ENCODE measurements at regions not wholly inside any gene's neighbourhood (a gene's known extent, or its start where the extent isn't known, plus 50 kb on each side); places are given as distances from the start of the nearest gene placed in this dataset.

- ChIA-PET CTCF (interaction anchor here (1.6 kb wide), 1 partner anchor 435 kb away, joined by 4 read pairs; no protein-coding TSS in a partner anchor), POLR2A (no interaction called here)
- peaks cover 0 to 7% of the 10 kb centered on the region in 2 experiments; a peak in 1 of 4 replicates for H3K4me1 ChIP-seq (ENCODE audit: control insufficient read depth in 1 of 2, insufficient read depth in 2 of 2, low read depth in 1 of 2, low read length in 1 of 2)
- H3K4me2 ChIP-seq = peak overlapping the region; percentile 54
- H3K27me3 ChIP-seq (ENCODE audit: insufficient read depth) = no peaks in the 10 kb centered on the region
- peak overlapping the region; percentile 38; the same call in 1 of the 2 replicates for H2AFZ ChIP-seq (ENCODE audit: low read depth)
- H3K79me2 ChIP-seq (ENCODE audit: insufficient read depth) = no peaks in the 10 kb centered on the region
- no peak for TF ChIP-seq USF1 (IDR thresholded peaks at IDR 0.05; ENCODE audit: borderline replicate concordance, low read depth)
- TF ChIP-seq RCOR1 (IDR thresholded peaks at IDR 0.05; ENCODE audit: low read length) = no peak
- TF ChIP-seq MXI1 (IDR thresholded peaks at IDR 0.05; ENCODE audit: low read depth, low read length) = no peak
- no peak for TF ChIP-seq IRF3 (IDR thresholded peaks at IDR 0.05; ENCODE audit: low read depth, low read length)
- TF ChIP-seq TAF1 (IDR thresholded peaks at IDR 0.05; ENCODE audit: borderline replicate concordance, low read depth, low read length) = no peak
- TF ChIP-seq GATA2 (CRISPR knock-in tag; IDR thresholded peaks at IDR 0.05) = no peak
- 0 out of 2 replicates have a peak, but pooled peaks have one; percentile 50 for TF ChIP-seq FOSL2 (IDR thresholded peaks at IDR 0.05; ENCODE audit: borderline replicate concordance, low read depth)
- TF ChIP-seq GABPA (IDR thresholded peaks at IDR 0.05; ENCODE audit: low read depth) = no peak
- no peak for TF ChIP-seq ELF1 (IDR thresholded peaks at IDR 0.05)
- TF ChIP-seq YY1 (IDR thresholded peaks at IDR 0.05; ENCODE audit: low read depth) = no peak
- peak; percentile 18; the same call in 1 of the 2 replicates for TF ChIP-seq TCF12 (IDR thresholded peaks at IDR 0.05)
- no peak for TF ChIP-seq TEAD4 (IDR thresholded peaks at IDR 0.05; ENCODE audit: borderline replicate concordance, insufficient read depth)
- TF ChIP-seq RXRA (IDR thresholded peaks at IDR 0.05; ENCODE audit: borderline replicate concordance, low read depth) = no peak
- no peak for TF ChIP-seq USF2 (IDR thresholded peaks at IDR 0.05; ENCODE audit: borderline replicate concordance, low read depth, low read length)
- no peak for TF ChIP-seq NRF1 (IDR thresholded peaks at IDR 0.05; ENCODE audit: low read depth, low read length)
- no peak for TF ChIP-seq SMC3 (IDR thresholded peaks at IDR 0.05; ENCODE audit: low read depth, low read length)
- no peak for TF ChIP-seq RFX5 (IDR thresholded peaks at IDR 0.05; ENCODE audit: low read length)
- no peak for TF ChIP-seq MEF2A (IDR thresholded peaks at IDR 0.05; ENCODE audit: borderline replicate concordance, low read depth)
- TF ChIP-seq JUND (IDR thresholded peaks at IDR 0.05) = peak; percentile 49; the same call in 1 of the 2 replicates
- TF ChIP-seq ZBTB33 (IDR thresholded peaks at IDR 0.05; ENCODE audit: borderline replicate concordance, low read depth) = no peak
- no peak for TF ChIP-seq SIN3A (IDR thresholded peaks at IDR 0.05; ENCODE audit: borderline replicate concordance, low read depth, low read length)
- no peak for TF ChIP-seq MAX (IDR thresholded peaks at IDR 0.05; ENCODE audit: low read depth)
- TF ChIP-seq PBX3 (IDR thresholded peaks at IDR 0.05) = no peak
- TF ChIP-seq POLR2AphosphoS5 (IDR thresholded peaks at IDR 0.05; ENCODE audit: low read depth, low read length) = no peak
- TF ChIP-seq EP300 (IDR thresholded peaks at IDR 0.05; ENCODE audit: borderline replicate concordance in 1 of 2, low read depth in 1 of 2, low read length in 1 of 2) = no peak
- H3K9me3 ChIP-seq = no peaks in the 10 kb centered on the region
- H3K4me3 ChIP-seq (ENCODE audit: low read depth in 2 of 2, low read length in 1 of 2) = 0 out of 4 replicates have a peak overlapping the region, but pooled peaks of 1 of the 2 experiments have one; percentile 10
- DNase-seq = no peak
- H3F3A ChIP-seq (replicated peaks; ENCODE audit: insufficient read depth) = peaks cover 11% of the 10 kb centered on the region
- no peaks in the 10 kb centered on the region for H4K20me1 ChIP-seq (ENCODE audit: insufficient read depth)
- H3K27ac ChIP-seq (ENCODE audit: low read depth in 2 of 2, low read length in 1 of 2) = peak overlapping the region in 1 of 2 experiments; percentile 32; a peak in 2 of 4 replicates
- no peak overlapping the region for H3K9ac ChIP-seq
- H3K36me3 ChIP-seq (replicated peaks in 1 of 2; ENCODE audit: control insufficient read depth in 1 of 2, insufficient read depth in 2 of 2, low read length in 1 of 2) = no peaks in the 10 kb centered on the region
- WGBS (ENCODE audit: low lambda C conversion rate) = 23% methylated on average over 8 of the region's 8 CpGs
- no peaks in the 10 kb centered on the region for H3K9me2 ChIP-seq
Observed at GRCh38 chr18:2112435-2113045, 458.8 kb downstream of the METTL4 start.

All from SK-N-SH (cell line).